ENCODE measurements at regions not wholly inside any gene's neighbourhood (a gene's known extent, or its start where the extent isn't known, plus 50 kb on each side); places are given as distances from the start of the nearest gene placed in this dataset.
A peak's percentile ranks its signal among the peaks of the same experiment; 100 is the strongest.
"Not testable (repeated sequence)": the region's sequence is repeated elsewhere in the genome, so short reads cannot be mapped to it uniquely, and the experiment has no call there.

- no peak for ATAC-seq
- WGBS, 2 donors: 68 to 71% methylated on average over 6 of the region's 6 CpGs
These were observed 67.2 kb upstream of the LYRM9 start for GRCh38 chr17:27960183-27960849.

GRCh38 chr17:27962581-27962980 is 69.4 kb upstream of the LYRM9 start:
- not testable (repeated sequence) for FAIRE-seq
- 89 to 91% methylated on average over 3 of the region's 3 CpGs for WGBS, 2 donors

More at GRCh38 chr17:27960183-27960849, 67.2 kb upstream of the LYRM9 start:
- no peaks in the 10 kb centered on the region for H3K27me3 ChIP-seq
- H3K36me3 ChIP-seq: no peaks in the 10 kb centered on the region
- no peak for FAIRE-seq
- no peaks in the 10 kb centered on the region for H3K9me3 ChIP-seq
- intact Hi-C loops (cut with DNase I): loop anchor here in 1 of 3 donors (10.0 kb wide), 1 partner anchor 64 kb away; no protein-coding TSS in a partner anchor
- no peak for TF ChIP-seq CTCF (IDR thresholded peaks at IDR 0.05)
- no peak overlapping the region for H3K27ac ChIP-seq
- no peak for DNase-seq
- no peak overlapping the region for H3K4me3 ChIP-seq
- peaks cover 3 to 18% (median 17%) of the 10 kb centered on the region in 3 donors for H3K4me1 ChIP-seq

GRCh38 chr17:27965224-27965623 is 72.1 kb upstream of the LYRM9 start:
- Histone ChIP-seq H3K9me3 (no peaks in the 10 kb centered on the region), H3K36me3 (no peaks in the 10 kb centered on the region), H3K27ac (peak overlapping the region in 2 of 4 donors; percentile 4 to 41), H3K4me3 (no peak overlapping the region), H3K27me3 (no peaks in the 10 kb centered on the region), H3K4me1 (peaks cover 0 to 13% (median 11%) of the 10 kb centered on the region in 3 donors)
- 81 to 86% methylated on average over 6 of the region's 6 CpGs for WGBS, 2 donors
- ATAC-seq (no peak), FAIRE-seq (no peak), DNase-seq (no peak)
- TF ChIP-seq CTCF (IDR thresholded peaks at IDR 0.05): no peak
- intact Hi-C loops (cut with DNase I): loop anchor here in 1 of 3 donors (10.0 kb wide), 1 partner anchor 60 kb away; no protein-coding TSS in a partner anchor

More at GRCh38 chr17:27962581-27962980, 69.4 kb upstream of the LYRM9 start:
- not testable (repeated sequence) for H3K4me1 ChIP-seq, H3K4me3 ChIP-seq, DNase-seq, H3K27ac ChIP-seq, H3K27me3 ChIP-seq, H3K36me3 ChIP-seq, H3K9me3 ChIP-seq, ATAC-seq
- intact Hi-C loops (cut with DNase I): loop anchor here in 1 of 3 donors (10.0 kb wide), 1 partner anchor 62 kb away; no protein-coding TSS in a partner anchor

GRCh38 chr17:27968206-27968732 is 74.2 kb upstream of the NLK start:
- peaks cover 0 to 14% (median 13%) of the 10 kb centered on the region in 3 donors for H3K4me1 ChIP-seq
- FAIRE-seq (no peak), ATAC-seq (peak; percentile 86 to 94 (median 90)), DNase-seq (peak; percentile 69 to 89 (median 80))
- H3K27ac ChIP-seq: peak overlapping the region; percentile 30 to 60 (median 36)
- no peak overlapping the region for H3K4me3 ChIP-seq
- no peaks in the 10 kb centered on the region for H3K9me3 ChIP-seq
- H3K36me3 ChIP-seq: no peaks in the 10 kb centered on the region
- no peak for TF ChIP-seq CTCF (IDR thresholded peaks at IDR 0.05)
- no peaks in the 10 kb centered on the region for H3K27me3 ChIP-seq
- intact Hi-C loops (cut with DNase I): loop anchor here in 1 of 3 donors (10.0 kb wide), 1 partner anchor 57 kb away; no protein-coding TSS in a partner anchor
- 33 to 48% methylated on average over 8 of the region's 8 CpGs for WGBS, 2 donors

GRCh38 chr17:27970587-27970986 is 71.9 kb upstream of the NLK start:
- Histone ChIP-seq H3K4me3 (no peak overlapping the region), H3K9me3 (no peaks in the 10 kb centered on the region), H3K27ac (no peak overlapping the region), H3K36me3 (no peaks in the 10 kb centered on the region), H3K4me1 (peaks cover 7 to 17% (median 15%) of the 10 kb centered on the region in 3 donors), H3K27me3 (no peaks in the 10 kb centered on the region)
- intact Hi-C loops (cut with DNase I): no loop called here
- no peak for TF ChIP-seq CTCF (IDR thresholded peaks at IDR 0.05)
- ATAC-seq: no peak
- no peak for DNase-seq
- WGBS, 2 donors: 89 to 91% methylated on average over 3 of the region's 3 CpGs
- FAIRE-seq: no peak

Measured in pancreas (tissue), 10 donors.